ENCODE measurements at regions not wholly inside any gene's neighbourhood (a gene's known extent, or its start where the extent isn't known, plus 50 kb on each side); places are given as distances from the start of the nearest gene placed in this dataset.
A peak's percentile ranks its signal among the peaks of the same experiment; 100 is the strongest.

DNA sequence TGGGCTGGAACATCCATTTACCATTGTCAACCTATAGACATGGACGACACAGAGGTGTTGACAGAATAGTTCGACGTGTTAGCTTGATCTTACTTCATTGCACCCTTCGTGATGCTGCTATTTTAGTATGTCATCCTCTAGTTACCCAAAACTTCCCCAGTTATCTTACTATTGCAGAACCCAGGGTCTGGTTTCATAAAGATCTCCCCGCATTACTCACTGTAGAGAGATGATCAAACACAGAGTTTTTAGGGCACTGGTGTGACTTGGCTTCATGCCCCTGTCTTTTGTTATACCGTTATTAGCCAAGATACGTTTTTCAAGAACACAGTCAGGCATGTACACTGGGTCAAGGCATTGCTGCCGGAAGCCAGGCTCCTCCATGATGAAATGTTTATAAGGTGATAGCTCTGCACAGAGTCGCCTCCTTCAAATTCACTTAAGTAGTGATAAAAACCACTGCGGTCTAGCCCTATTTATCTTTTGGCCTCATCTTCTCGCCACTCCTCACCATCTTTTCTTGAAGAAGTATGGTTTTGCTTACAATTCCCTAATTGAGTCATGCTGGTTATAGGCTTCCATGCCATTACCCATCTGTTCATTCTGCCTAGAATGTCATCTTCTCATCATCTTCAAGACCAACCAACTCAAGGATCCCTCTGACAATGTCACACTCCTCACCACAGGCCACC is 1127.9 kb downstream of the VRK1 start:
- H3K9ac ChIP-seq: no peak overlapping the region
- H3K36me3 ChIP-seq: no peaks in the 10 kb centered on the region
- H3K27me3 ChIP-seq: no peaks in the 10 kb centered on the region
- H3K4me3 ChIP-seq: no peak overlapping the region
- H3K9me3 ChIP-seq (replicated peaks in 1 of 11): no peaks in the 10 kb centered on the region
- H3K4me2 ChIP-seq: no peak overlapping the region
- H4K20me1 ChIP-seq: no peaks in the 10 kb centered on the region
- H3K4me1 ChIP-seq: no peaks in the 10 kb centered on the region
- TF ChIP-seq Cebpa-rat (IDR thresholded peaks at IDR 0.05): no peak
- no peak overlapping the region for H3K27ac ChIP-seq

DNA sequence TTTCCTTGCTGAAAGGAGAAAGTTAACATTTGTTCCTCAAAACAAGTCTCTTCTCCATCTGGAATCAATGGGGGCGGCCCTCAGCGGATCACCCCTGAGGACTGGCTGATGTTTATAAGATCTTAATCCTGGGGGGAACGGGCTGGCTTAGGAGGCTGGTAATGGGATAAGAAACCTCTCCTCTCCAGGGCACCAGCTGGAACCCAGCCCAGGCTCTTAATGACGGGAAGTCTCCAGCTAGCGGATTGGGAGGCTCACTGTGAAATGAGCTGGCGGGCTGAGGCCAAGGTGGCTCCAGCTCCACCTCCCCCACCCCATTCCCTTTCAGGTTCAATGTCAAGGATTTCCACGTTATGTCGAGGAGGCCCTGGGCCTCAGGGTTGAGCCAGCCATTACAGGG is 1133.0 kb downstream of the VRK1 start:
- Histone ChIP-seq H3K9ac (no peak overlapping the region), H3K9me3 (replicated peaks in 1 of 11) (no peaks in the 10 kb centered on the region), H4K20me1 (no peaks in the 10 kb centered on the region), H3K27ac (no peak overlapping the region), H3K27me3 (no peaks in the 10 kb centered on the region), H3K36me3 (no peaks in the 10 kb centered on the region), H3K4me2 (no peak overlapping the region), H3K4me1 (no peaks in the 10 kb centered on the region), H3K4me3 (no peak overlapping the region)
- no peak for TF ChIP-seq Cebpa-rat (IDR thresholded peaks at IDR 0.05)

DNA sequence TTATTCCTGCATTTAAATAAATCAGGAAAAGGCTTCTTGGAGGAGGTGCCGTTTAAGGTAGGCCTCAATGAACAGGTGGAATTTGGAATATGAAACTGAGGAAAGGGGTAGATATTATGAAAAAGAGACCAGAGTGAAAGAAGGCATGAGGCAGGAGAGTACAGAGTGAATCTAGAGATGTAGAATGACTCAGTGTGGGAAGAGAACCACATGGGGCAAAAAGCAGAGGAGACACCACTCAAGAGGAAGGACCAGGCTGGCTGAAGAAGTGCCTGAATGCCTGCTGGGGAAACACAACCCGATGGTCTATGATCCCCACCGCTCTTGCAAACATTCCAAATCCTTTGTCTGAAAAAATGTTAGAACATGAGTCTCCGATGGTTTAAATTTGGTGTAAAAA is 1134.1 kb downstream of the VRK1 start:
- no peaks in the 10 kb centered on the region for H3K9me3 ChIP-seq (replicated peaks in 1 of 11)

DNA sequence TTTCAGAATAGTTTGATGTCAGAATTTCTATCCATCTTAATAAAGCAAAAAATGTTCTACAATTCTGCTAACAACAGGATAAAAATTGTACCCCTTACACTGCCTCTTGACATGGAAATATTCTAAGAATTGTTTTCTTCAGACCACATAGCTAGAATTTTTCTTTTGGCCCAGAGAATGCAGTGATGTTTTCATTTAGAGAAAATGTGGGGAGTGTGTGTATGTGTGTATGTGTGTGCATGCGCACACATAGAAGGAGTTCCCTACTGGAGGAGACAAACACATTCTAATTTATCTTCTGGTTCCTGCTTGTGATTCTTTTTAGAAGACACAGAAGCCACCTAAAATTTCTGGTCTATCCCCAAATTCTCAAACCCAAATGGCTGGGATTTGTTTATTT is 1145.7 kb downstream of the VRK1 start:
- Histone ChIP-seq H3K4me1 (peaks cover 0 to 13% (median 0%) of the 10 kb centered on the region in 10 experiments; a peak in 7 of 20 replicates), H3K27me3 (no peaks in the 10 kb centered on the region), H3K4me3 (no peak overlapping the region), H3K36me3 (no peaks in the 10 kb centered on the region), H3K4me2 (peak overlapping the region in 2 of 11 experiments; percentile 45 to 54; a peak in 2 of 22 replicates), H3K9ac (no peak overlapping the region), H3K27ac (no peak overlapping the region), H3K9me3 (replicated peaks in 1 of 11) (peaks cover 0 to 4% (median 0%) of the 10 kb centered on the region in 11 experiments; a peak in 1 of 22 replicates), H4K20me1 (no peaks in the 10 kb centered on the region)
- TF ChIP-seq Cebpa-rat (IDR thresholded peaks at IDR 0.05): no peak

More for the DNA sequence above, 1134.1 kb downstream of the VRK1 start:
- H3K4me1 ChIP-seq: no peaks in the 10 kb centered on the region
- H3K36me3 ChIP-seq: no peaks in the 10 kb centered on the region
- no peak overlapping the region for H3K9ac ChIP-seq
- no peak overlapping the region for H3K4me2 ChIP-seq
- no peaks in the 10 kb centered on the region for H3K27me3 ChIP-seq
- H4K20me1 ChIP-seq: no peaks in the 10 kb centered on the region
- H3K4me3 ChIP-seq: no peak overlapping the region
- TF ChIP-seq Cebpa-rat (IDR thresholded peaks at IDR 0.05): no peak
- H3K27ac ChIP-seq: no peak overlapping the region

- H3K4me1 ChIP-seq: peaks cover 0 to 13% (median 0%) of the 10 kb centered on the region in 10 experiments; a peak in 7 of 20 replicates
- no peak overlapping the region for H3K27ac ChIP-seq
- H3K27me3 ChIP-seq: no peaks in the 10 kb centered on the region
- no peaks in the 10 kb centered on the region for H4K20me1 ChIP-seq
- H3K36me3 ChIP-seq: no peaks in the 10 kb centered on the region
- TF ChIP-seq Cebpa-rat (IDR thresholded peaks at IDR 0.05): no peak
- H3K4me3 ChIP-seq: no peak overlapping the region
- no peak overlapping the region for H3K4me2 ChIP-seq
- no peak overlapping the region for H3K9ac ChIP-seq
- peaks cover 0 to 4% (median 0%) of the 10 kb centered on the region in 11 experiments; a peak in 1 of 22 replicates for H3K9me3 ChIP-seq (replicated peaks in 1 of 11)
These were observed 1146.4 kb downstream of the VRK1 start for GRCh38 chr14:97943619-97944018.

DNA sequence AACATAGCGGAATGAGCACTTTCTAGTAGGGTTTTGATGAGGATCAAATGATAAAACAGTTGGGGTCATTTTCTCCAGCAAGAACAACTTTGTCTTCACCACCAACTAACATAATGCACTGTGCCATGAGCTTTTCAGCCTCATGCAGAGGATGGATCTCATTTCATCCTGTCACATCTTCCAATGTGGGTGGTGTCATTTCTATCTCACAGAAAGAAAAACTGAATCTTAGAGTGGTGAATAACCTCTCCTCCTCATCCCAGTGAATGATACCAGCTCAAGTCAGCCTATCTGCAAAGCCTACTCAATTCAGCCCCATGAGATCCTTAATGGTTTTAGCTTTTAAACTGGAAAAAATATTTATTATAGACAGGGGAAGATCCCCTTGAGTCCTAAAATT is 1147.2 kb downstream of the VRK1 start:
- Histone ChIP-seq H4K20me1 (no peaks in the 10 kb centered on the region), H3K4me2 (no peak overlapping the region), H3K27ac (no peak overlapping the region), H3K4me1 (peaks cover 0 to 13% (median 0%) of the 10 kb centered on the region in 10 experiments; a peak in 7 of 20 replicates), H3K4me3 (no peak overlapping the region), H3K9me3 (replicated peaks in 1 of 11) (peaks cover 0 to 5% (median 0%) of the 10 kb centered on the region in 11 experiments; a peak in 1 of 22 replicates), H3K9ac (no peak overlapping the region), H3K27me3 (no peaks in the 10 kb centered on the region), H3K36me3 (no peaks in the 10 kb centered on the region)
- TF ChIP-seq Cebpa-rat (IDR thresholded peaks at IDR 0.05): no peak

DNA sequence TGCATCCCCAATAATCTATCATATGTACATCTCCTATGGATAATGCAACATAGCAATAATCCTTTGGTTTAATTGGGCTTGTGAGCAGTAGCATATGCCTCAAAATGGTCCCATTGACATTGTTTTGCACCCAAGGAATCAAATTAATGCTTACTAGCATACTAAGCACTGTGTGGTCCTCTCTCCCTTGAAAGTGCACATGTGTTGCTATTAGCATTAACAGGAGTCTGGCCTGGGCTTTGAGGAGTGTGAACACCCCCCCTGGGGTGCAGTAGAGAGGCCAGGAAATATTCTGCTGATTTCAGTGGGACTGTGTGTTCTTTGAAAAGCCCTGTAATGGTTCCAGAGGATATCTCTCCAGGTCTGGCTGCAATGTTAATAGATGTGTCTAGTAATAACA is 1148.4 kb downstream of the VRK1 start:
- Histone ChIP-seq H3K27ac (no peak overlapping the region), H3K9me3 (replicated peaks in 1 of 11) (peaks cover 0 to 7% (median 0%) of the 10 kb centered on the region in 11 experiments; a peak in 1 of 22 replicates), H3K27me3 (no peaks in the 10 kb centered on the region), H3K36me3 (no peaks in the 10 kb centered on the region), H4K20me1 (no peaks in the 10 kb centered on the region), H3K4me1 (peaks cover 0 to 13% (median 0%) of the 10 kb centered on the region in 10 experiments; a peak in 7 of 20 replicates), H3K4me2 (no peak overlapping the region), H3K4me3 (no peak overlapping the region), H3K9ac (no peak overlapping the region)
- TF ChIP-seq Cebpa-rat (IDR thresholded peaks at IDR 0.05): no peak

DNA sequence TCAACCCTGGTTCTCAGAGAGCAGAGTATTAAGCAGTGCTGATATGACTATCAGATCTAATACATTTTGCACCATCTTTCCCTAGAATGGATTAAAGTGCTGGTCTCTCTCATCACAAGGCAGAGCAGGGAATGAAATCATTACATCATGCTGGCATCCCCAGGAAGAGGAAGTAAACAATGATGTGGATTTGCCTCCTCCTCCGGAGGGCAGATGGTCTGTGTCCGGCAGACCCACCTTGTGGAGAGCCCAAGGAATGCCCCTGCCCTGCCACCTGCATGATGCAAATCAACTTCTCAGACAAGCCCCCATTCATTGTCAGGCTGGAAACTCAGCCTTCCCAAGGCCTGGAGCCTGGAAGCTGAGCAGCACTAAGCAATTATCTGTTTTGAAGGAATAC is 1149.1 kb downstream of the VRK1 start:
- no peaks in the 10 kb centered on the region for H3K27me3 ChIP-seq
- no peak overlapping the region for H3K4me2 ChIP-seq
- no peaks in the 10 kb centered on the region for H4K20me1 ChIP-seq
- H3K9me3 ChIP-seq (replicated peaks in 1 of 11): 0 out of 22 replicates have a peak, but pooled peaks cover 0 to 5% (median 0%) of the 10 kb centered on the region in 11 experiments
- peaks cover 0 to 13% (median 0%) of the 10 kb centered on the region in 10 experiments; a peak in 7 of 20 replicates for H3K4me1 ChIP-seq
- H3K4me3 ChIP-seq: no peak overlapping the region
- TF ChIP-seq Cebpa-rat (IDR thresholded peaks at IDR 0.05): no peak
- H3K27ac ChIP-seq: no peak overlapping the region
- no peak overlapping the region for H3K9ac ChIP-seq
- no peaks in the 10 kb centered on the region for H3K36me3 ChIP-seq

DNA sequence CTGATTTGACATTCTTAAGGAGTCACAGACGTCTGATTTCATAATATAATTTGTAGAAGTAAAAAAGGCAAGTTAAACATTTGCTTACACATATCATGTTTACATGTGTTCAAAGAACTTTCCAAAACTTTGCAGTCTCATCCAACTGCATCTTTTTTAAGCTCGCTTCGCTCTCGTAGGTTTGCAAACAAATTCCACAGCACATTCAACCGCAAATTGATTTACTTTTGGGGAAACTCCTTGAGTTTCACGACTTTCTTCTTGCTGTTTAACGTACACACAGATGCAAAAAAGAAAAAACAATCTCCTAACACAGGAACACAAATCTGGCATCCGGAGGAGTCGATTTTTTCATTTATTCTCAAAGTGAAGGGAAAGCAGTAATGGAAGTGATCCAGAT is 1149.5 kb downstream of the VRK1 start:
- H3K27ac ChIP-seq: no peak overlapping the region
- 0 out of 22 replicates have a peak, but pooled peaks cover 0 to 5% (median 0%) of the 10 kb centered on the region in 11 experiments for H3K9me3 ChIP-seq (replicated peaks in 1 of 11)
- no peak for TF ChIP-seq Cebpa-rat (IDR thresholded peaks at IDR 0.05)
- H3K4me3 ChIP-seq: no peak overlapping the region
- no peaks in the 10 kb centered on the region for H3K27me3 ChIP-seq
- peaks cover 0 to 13% (median 0%) of the 10 kb centered on the region in 10 experiments; a peak in 7 of 20 replicates for H3K4me1 ChIP-seq
- no peak overlapping the region for H3K4me2 ChIP-seq
- no peaks in the 10 kb centered on the region for H4K20me1 ChIP-seq
- no peak overlapping the region for H3K9ac ChIP-seq
- H3K36me3 ChIP-seq: no peaks in the 10 kb centered on the region

DNA sequence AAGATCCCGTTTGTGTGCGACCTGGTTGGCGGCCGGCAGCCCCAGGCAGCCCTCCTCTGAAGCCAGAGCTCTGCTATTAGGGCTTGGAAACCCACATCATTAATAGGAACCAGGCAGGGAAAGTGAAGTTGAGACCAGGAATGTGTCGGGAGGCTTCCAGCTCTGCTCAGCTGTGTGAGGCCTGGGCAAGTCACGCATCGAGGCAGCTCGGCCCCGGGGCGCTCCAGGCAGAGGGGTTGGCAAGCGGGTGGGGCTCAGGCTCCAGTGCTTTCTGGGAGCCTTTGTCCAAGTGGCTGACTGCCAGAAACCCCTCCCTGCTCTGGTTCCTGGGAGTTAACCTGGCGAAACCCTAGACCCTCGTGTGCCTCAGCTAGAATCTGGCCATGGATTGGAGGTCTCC is 1151.7 kb downstream of the VRK1 start:
- 0 out of 22 replicates have a peak, but pooled peaks cover 0 to 5% (median 0%) of the 10 kb centered on the region in 11 experiments for H3K9me3 ChIP-seq (replicated peaks in 1 of 11)
- no peak for TF ChIP-seq Cebpa-rat (IDR thresholded peaks at IDR 0.05)
- H4K20me1 ChIP-seq: no peaks in the 10 kb centered on the region
- no peak overlapping the region for H3K9ac ChIP-seq
- no peak overlapping the region for H3K27ac ChIP-seq
- no peak overlapping the region for H3K4me2 ChIP-seq
- no peaks in the 10 kb centered on the region for H3K27me3 ChIP-seq
- no peaks in the 10 kb centered on the region for H3K36me3 ChIP-seq
- H3K4me3 ChIP-seq: no peak overlapping the region
- H3K4me1 ChIP-seq: no peaks in the 10 kb centered on the region

All from BLaER1 treated with 17β-estradiol and CSF1 and Interleukin-3, amounts not matched to agents 10 nM and 100 nM (cell line).